ENCODE measurements at regions not wholly inside any gene's neighbourhood (a gene's known extent, or its start where the extent isn't known, plus 50 kb on each side); places are given as distances from the start of the nearest gene placed in this dataset.

DNA sequence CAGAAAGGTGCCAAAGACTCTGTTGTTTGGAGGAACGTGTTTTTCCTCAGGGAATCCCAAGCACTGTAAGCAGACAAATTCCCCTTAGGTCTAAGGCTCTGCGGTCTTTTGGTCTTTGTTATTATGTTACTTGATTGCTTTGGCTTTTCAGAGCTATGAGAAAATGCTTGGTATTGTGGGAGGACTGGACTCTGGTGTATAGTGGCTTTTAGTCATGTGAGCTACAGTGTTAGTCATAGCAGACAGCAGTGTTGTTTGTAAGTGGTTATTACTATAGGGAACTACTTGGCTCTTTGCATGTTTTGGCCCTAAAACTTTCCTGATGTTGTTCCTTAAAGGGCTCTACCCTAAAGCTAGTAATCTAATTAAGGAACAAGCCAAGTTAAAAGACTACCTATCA lies 956.2 kb upstream of the LRATD1 start (continued):
- TF ChIP-seq PURB (CRISPR knock-in tag; IDR thresholded peaks at IDR 0.05; ENCODE audit: low read depth), result no peak
- no peak for TF ChIP-seq MECOM (CRISPR knock-in tag; IDR thresholded peaks at IDR 0.05)
- TF ChIP-seq, protein P1, sequence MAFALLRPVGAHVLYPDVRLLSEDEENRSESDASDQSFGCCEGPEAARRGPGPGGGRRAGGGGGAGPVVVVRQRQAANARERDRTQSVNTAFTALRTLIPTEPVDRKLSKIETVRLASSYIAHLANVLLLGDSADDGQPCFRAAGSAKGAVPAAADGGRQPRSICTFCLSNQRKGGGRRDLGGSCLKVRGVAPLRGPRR (CRISPR knock-in tag; IDR thresholded peaks at IDR 0.05), result no peak

DNA sequence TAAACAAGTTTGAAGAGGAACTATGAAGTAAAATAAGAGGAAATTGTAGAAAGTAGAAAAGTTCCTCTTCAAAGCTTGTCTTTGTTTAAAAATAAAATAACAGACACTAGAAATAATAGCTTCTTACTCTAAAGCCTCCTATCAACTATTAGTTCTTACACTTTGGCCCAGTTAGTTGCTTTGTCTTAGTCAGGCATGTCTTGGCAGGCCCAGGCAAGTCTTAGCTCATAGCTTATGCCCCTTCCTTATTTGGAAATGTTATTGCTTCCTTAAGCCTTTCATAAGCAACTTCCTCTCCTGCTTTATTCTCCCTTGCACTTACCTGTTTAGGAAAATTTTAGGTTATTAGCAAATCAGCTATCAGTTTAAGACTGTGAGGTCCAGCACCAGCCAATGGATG lies 950.6 kb upstream of the LRATD1 start:
- no peak overlapping the region for H3K4me2 ChIP-seq (ENCODE audit: insufficient read depth, low read length)
- FAIRE-seq, result no peak

More for the DNA sequence above, 950.6 kb upstream of the LRATD1 start:
- ATAC-seq (no peak), DNase-seq (ENCODE audit: extremely low read depth in 1 of 4, low spot score in 3 of 4) (no peak)
- ChIA-PET POLR2A (interaction anchor here (0.6 kb wide), 1 partner anchor 28 kb away, joined by 3 read pairs; no protein-coding TSS in a partner anchor), CTCF (ENCODE audit: low intra/inter-chr PET ratio) (no interaction called here)
- H3K9me1 ChIP-seq (ENCODE audit: control insufficient read depth, insufficient read depth, low read length), result no peaks in the 10 kb centered on the region
- no peaks in the 10 kb centered on the region for H3K36me3 ChIP-seq (ENCODE audit: control insufficient read depth, insufficient read depth, low read length)
- no peak for TF ChIP-seq ZNF311 (CRISPR knock-in tag; IDR thresholded peaks at IDR 0.05)
- TF ChIP-seq TBP (optimal IDR thresholded peaks at IDR 0.05; ENCODE audit: low read depth, low read length), result no peak
- no peak for TF ChIP-seq C11orf30 (IDR thresholded peaks at IDR 0.05; ENCODE audit: low read depth)
- no peak for TF ChIP-seq RBM22 (IDR thresholded peaks at IDR 0.05; ENCODE audit: low read depth, low read length, poor library complexity, severe bottlenecking)
- TF ChIP-seq ZNF274 (IDR thresholded peaks at IDR 0.05; ENCODE audit: borderline replicate concordance, low read depth, low read length), result no peak
- TF ChIP-seq MAFK (IDR thresholded peaks at IDR 0.05; ENCODE audit: low read length), result no peak
- no peak for TF ChIP-seq MTA1 (IDR thresholded peaks at IDR 0.05; ENCODE audit: borderline replicate concordance)
- no peak for TF ChIP-seq ZBTB1 (CRISPR knock-in tag; IDR thresholded peaks at IDR 0.05; ENCODE audit: borderline replicate concordance, low read depth)
- no peak overlapping the region for H2AFZ ChIP-seq (ENCODE audit: low read depth, low read length)
- no peak overlapping the region for H3K4me3 ChIP-seq
- BruUV-seq (replicated peaks), result no TSS peak
- H4K20me1 ChIP-seq (replicated peaks; ENCODE audit: control insufficient read depth, insufficient read depth, low read length), result no peaks in the 10 kb centered on the region
- H3K4me1 ChIP-seq (replicated peaks in 1 of 2; ENCODE audit: control insufficient read depth in 2 of 2, insufficient read depth in 2 of 2, low read length in 2 of 2), result no peaks in the 10 kb centered on the region
- H3K27me3 ChIP-seq (ENCODE audit: control insufficient read depth in 2 of 2, insufficient read depth in 2 of 2, low read length in 2 of 2), result no peaks in the 10 kb centered on the region
- in situ Hi-C loops (cut with MboI), result no loop called here
- intact Hi-C loops (cut with micrococcal nuclease), result no loop called here
- H3K79me2 ChIP-seq (ENCODE audit: control insufficient read depth, insufficient read depth, low read length), result no peaks in the 10 kb centered on the region
- no peak overlapping the region for H3K9ac ChIP-seq (ENCODE audit: insufficient read depth in 1 of 2, low read depth in 2 of 2, low read length in 2 of 2)
- peaks cover 3% of the 10 kb centered on the region; the same call in 1 of the 2 replicates for H3K9me3 ChIP-seq (replicated peaks; ENCODE audit: control insufficient read depth, insufficient read depth, low read depth, low read length)
- H3K27ac ChIP-seq (ENCODE audit: extremely low read depth, low read depth, low read length), result no peak overlapping the region
